HFF-Myc (cell line): ENCODE measurements at regions not wholly inside any gene's neighbourhood (a gene's known extent, or its start where the extent isn't known, plus 50 kb on each side); places are given as distances from the start of the nearest gene placed in this dataset.

Experiments
- DNase-seq: peaks from one replicate; pipeline ENCODE4 v3.0.0-alpha.2; 2011; ENCODE audit warnings: low read depth; ENCODE audit errors: extremely low read depth
- H3K4me3 ChIP-seq: replicated peaks from 2 replicates; pipeline ENCODE4 v1.5.1; 2011; ENCODE audit warnings: low read depth, mild to moderate bottlenecking, control low read depth, low read length
- CTCF ChIP-seq: IDR thresholded peaks from 2 replicates; pipeline ENCODE4 v1.5.1; 2012; ENCODE audit warnings: mild to moderate bottlenecking, low read depth, low read length, control low read depth; ENCODE audit errors: missing control alignments

DNA sequence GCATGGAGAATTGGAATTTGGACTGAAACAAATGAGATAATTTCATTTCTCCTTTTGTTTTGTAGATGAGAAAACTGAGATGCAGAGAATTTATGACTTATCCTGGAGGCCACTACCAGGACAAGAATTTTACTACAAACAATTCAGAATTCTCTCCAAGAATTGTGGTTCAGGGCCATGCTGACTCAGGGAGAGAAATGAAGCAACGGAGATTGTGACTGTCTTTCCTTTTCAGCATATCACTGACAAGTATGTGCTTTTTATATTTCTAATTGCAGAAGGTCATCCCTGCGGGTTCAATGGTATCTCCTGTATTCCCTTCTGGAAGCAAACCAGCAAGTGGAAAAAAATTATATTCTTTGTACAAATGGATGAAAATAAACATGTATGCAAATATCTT lies 170.8 kb upstream of the MITF start:
- TF ChIP-seq CTCF = no peak
- no peak overlapping the region for H3K4me3 ChIP-seq
- no peak for DNase-seq

DNA sequence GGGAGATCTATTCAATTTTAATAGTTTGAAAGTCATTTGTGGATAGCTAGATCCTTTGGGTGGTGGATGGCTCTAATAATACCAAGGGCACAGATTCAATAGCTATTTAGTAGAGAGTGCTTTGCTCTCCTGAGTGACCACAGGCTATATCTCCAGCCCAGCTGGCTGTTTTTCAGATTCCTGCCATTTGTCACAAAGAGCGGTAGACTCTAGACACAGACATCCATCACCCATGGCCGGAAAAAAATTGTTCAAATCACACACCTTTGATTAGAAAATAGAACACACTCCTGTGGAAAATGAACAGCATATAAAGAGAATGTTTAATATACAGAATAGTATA lies 171.6 kb upstream of the MITF start:
- no peak overlapping the region for H3K4me3 ChIP-seq
- DNase-seq = no peak
- no peak for TF ChIP-seq CTCF

GRCh38 chr3:69567023-69567709 lies 172.1 kb upstream of the MITF start:
- H3K4me3 ChIP-seq = no peak overlapping the region
- TF ChIP-seq CTCF = no peak
- DNase-seq = no peak

GRCh38 chr3:69566275-69566674 lies 173.0 kb upstream of the MITF start:
- DNase-seq = no peak
- no peak overlapping the region for H3K4me3 ChIP-seq
- no peak for TF ChIP-seq CTCF

- no peak for DNase-seq
- TF ChIP-seq CTCF = no peak
Measured at GRCh38 chr3:69565316-69565715, 173.9 kb upstream of the MITF start.

GRCh38 chr3:69563981-69564380 lies 175.3 kb upstream of the MITF start:
- no peak for TF ChIP-seq CTCF
- no peak overlapping the region for H3K4me3 ChIP-seq
- no peak for DNase-seq

More at GRCh38 chr3:69565316-69565715, 173.9 kb upstream of the MITF start:
- H3K4me3 ChIP-seq = no peak overlapping the region

GRCh38 chr3:69563151-69563550 lies 176.1 kb upstream of the MITF start:
- no peak for DNase-seq
- no peak overlapping the region for H3K4me3 ChIP-seq
- TF ChIP-seq CTCF = no peak
